HepG2 (cell line): ENCODE measurements at regions not wholly inside any gene's neighbourhood (a gene's known extent, or its start where the extent isn't known, plus 50 kb on each side); places are given as distances from the start of the nearest gene placed in this dataset.

ENCODE experiments used
- ATAC-seq: fragments of 200-7000 bp; cut with Tn5 transposase; 3 replicates; pipeline ENCODE4 v1.9.1; 2020; ENCODE audit warnings: mild to moderate bottlenecking, moderate library complexity
- BruUV-seq: library from RNA; stranded (reverse); fragments of 400-500 nt; replicated peaks from 2 replicates; lab custom pipeline; 2021; lab: Mats Ljungman, UMichigan
- CTCF ChIA-PET: fragments of 300-600 bp; formaldehyde crosslinking; extraction: SDS; loops from one replicate; lab custom pipeline; 2021; ENCODE audit warnings: low total read pairs, inconsistent platforms, low intra/inter-chr PET ratio; lab: Yijun Ruan, JAX
- POLR2A ChIA-PET: fragments of 350-600 bp; sonication (Branson Sonifier 250); formaldehyde crosslinking; loops from one replicate; lab custom pipeline; 2020; ENCODE audit warnings: antibody characterized with exemption, inconsistent platforms; lab: Yijun Ruan, JAX
- DNase-seq: peaks from one replicate; pipeline ENCODE4 v3.0.0-alpha.2; 2015; ENCODE audit warnings: low spot score
- FAIRE-seq: peaks from 3 replicates; lab custom pipeline; 2011; peaks lifted over from hg19 to GRCh38; lab: Jason Lieb, UNC
- H2AFZ ChIP-seq: one replicate; pipeline ENCODE4 v1.6.1; 2011; ENCODE audit warnings: low read length, inconsistent platforms
- H3K27ac ChIP-seq: fragments of 300-600 bp; 3 replicates; pipeline ENCODE4 v1.8.0; 2011; ENCODE audit warnings: mixed run types, mild to moderate bottlenecking, mixed read lengths, low read length, inconsistent platforms; ENCODE audit not compliant: insufficient read depth; ENCODE audit errors: extremely low read length
- H3K27me3 ChIP-seq, 2 experiments: fragments of 200-600 bp in 1 of 2; 2 replicates in 1 of 2; 3 replicates in 1 of 2; pipeline versions ENCODE4 v1.6.0 to v1.8.0; 2011; ENCODE audit warnings: low read length in 2 of 2, mild to moderate bottlenecking in 2 of 2, moderate library complexity in 2 of 2, inconsistent platforms in 1 of 2; ENCODE audit not compliant: insufficient read depth in 2 of 2, control insufficient read depth in 1 of 2
- H3K36me3 ChIP-seq, 2 experiments: fragments of 200-600 bp in 1 of 2; replicated peaks in 1 of 2; 2 replicates in 1 of 2; 3 replicates in 1 of 2; pipeline versions ENCODE4 v1.5.1 to v1.8.0; 2011; ENCODE audit warnings: low read length in 2 of 2, inconsistent platforms in 1 of 2; ENCODE audit not compliant: insufficient read depth in 2 of 2, control insufficient read depth in 1 of 2
- H3K4me1 ChIP-seq: 2 replicates; pipeline ENCODE4 v1.5.1; 2012; ENCODE audit warnings: low read length, inconsistent platforms; ENCODE audit not compliant: insufficient read depth
- H3K4me2 ChIP-seq: 2 replicates; pipeline ENCODE4 v1.6.0; 2011; ENCODE audit warnings: low read depth, low read length, inconsistent platforms
- H3K4me3 ChIP-seq, 3 experiments: fragments of 200-600 bp in 1 of 3; sonication (generic), shearing (Covaris generic) in 1 of 3; replicated peaks in 1 of 3; 2 replicates each; pipeline ENCODE4 v1.5.1; 2011 to 2016; ENCODE audit warnings: low read length in 3 of 3, inconsistent platforms in 2 of 3, low read depth in 2 of 3, mild to moderate bottlenecking in 2 of 3, control low read depth in 1 of 3, mixed read lengths in 1 of 3; ENCODE audit not compliant: insufficient read depth in 1 of 3
- H3K79me2 ChIP-seq: one replicate; pipeline ENCODE4 v1.6.1; 2011; ENCODE audit warnings: low read length, inconsistent platforms; ENCODE audit not compliant: insufficient read depth
- H3K9ac ChIP-seq: 2 replicates; pipeline ENCODE4 v1.6.0; 2011; ENCODE audit warnings: mild to moderate bottlenecking, low read depth, low read length, inconsistent platforms; ENCODE audit not compliant: insufficient read depth
- H3K9me3 ChIP-seq: 2 replicates; pipeline ENCODE4 v1.5.1; 2012; ENCODE audit warnings: mild to moderate bottlenecking, low read length
- H4K20me1 ChIP-seq: 2 replicates; pipeline ENCODE4 v1.6.0; 2011; ENCODE audit warnings: inconsistent platforms, mild to moderate bottlenecking, low read length, moderate library complexity; ENCODE audit not compliant: insufficient read depth
- MBD4 ChIP-seq: IDR thresholded peaks from 2 replicates; pipeline ENCODE4 v1.6.1; 2012; ENCODE audit warnings: low read length, inconsistent platforms, borderline replicate concordance
- MIXL1 ChIP-seq: IDR thresholded peaks from 2 replicates; pipeline ENCODE4 v1.6.1; 2016
- NFATC3 ChIP-seq: sonication (generic); formaldehyde crosslinking; IDR thresholded peaks from 2 replicates; pipeline ENCODE4 v1.5.1; 2020; ENCODE audit warnings: mild to moderate bottlenecking, missing genetic modification reagents
- NFRKB ChIP-seq: fragments of 450-650 bp; IDR thresholded peaks from 2 replicates; pipeline ENCODE4 v1.6.1; 2017
- PAF1 ChIP-seq: IDR thresholded peaks from 2 replicates; pipeline ENCODE4 v1.6.1; 2016; ENCODE audit warnings: missing genetic modification reagents, missing compliant biosample characterization
- SRSF4 ChIP-seq: fragments of 200-400 bp; formaldehyde crosslinking; IDR thresholded peaks from one replicate; pipeline ENCODE4 v1.6.1; 2018; ENCODE audit warnings: mild to moderate bottlenecking, low read depth, low read length, moderate library complexity; ENCODE audit not compliant: poor library complexity, severe bottlenecking
- TBP ChIP-seq: sonication (generic); formaldehyde crosslinking; IDR thresholded peaks from 2 replicates; pipeline ENCODE4 v1.5.0; 2020; ENCODE audit warnings: missing genetic modification reagents
- TBX2 ChIP-seq: sonication (generic); formaldehyde crosslinking; IDR thresholded peaks from 2 replicates; pipeline ENCODE4 v1.5.0; 2020; ENCODE audit warnings: missing genetic modification reagents, mild to moderate bottlenecking, borderline replicate concordance
- ZNF136 ChIP-seq: sonication (generic); formaldehyde crosslinking; IDR thresholded peaks from 2 replicates; pipeline ENCODE4 v1.8.1; 2022; ENCODE audit warnings: low read depth, mild to moderate bottlenecking, moderate library complexity, missing genetic modification reagents
- ZNF431 ChIP-seq: sonication (generic); formaldehyde crosslinking; IDR thresholded peaks from 2 replicates; pipeline ENCODE4 v1.9.0; 2022; ENCODE audit warnings: missing genetic modification reagents, low read depth, mild to moderate bottlenecking, borderline replicate concordance
- ZNF549 ChIP-seq: sonication (generic); formaldehyde crosslinking; IDR thresholded peaks from 2 replicates; pipeline ENCODE4 v1.5.0; 2020; ENCODE audit warnings: missing genetic modification reagents
- WGBS: methylation state at CpG from one replicate; pipeline ENCODE4 v1.1.6; 2017; ENCODE audit warnings: low lambda C conversion rate; 5-methylcytosine and 5-hydroxymethylcytosine counted together
- in situ Hi-C: cut with HindIII; loops from 2 replicates; pipeline ENCODE4 v1.10.0; 2017; ENCODE audit warnings: low pct_unique_long_range_greater_than_20kb; ENCODE audit not compliant: extremely low pct_ligation_motif_present
- intact Hi-C: fragments of 100-400 bp; cut with micrococcal nuclease; formaldehyde crosslinking; loops from one replicate; pipeline ENCODE4 v1.10.0; 2022; ENCODE audit not compliant: unreplicated experiment
- TF ChIP-seq, protein P1 (sequence below): sonication (generic); formaldehyde crosslinking; IDR thresholded peaks from 2 replicates; pipeline ENCODE4 v1.4.0; 2020; ENCODE audit warnings: missing genetic modification reagents, borderline replicate concordance
- TF ChIP-seq, protein P2 (sequence below): sonication (generic); formaldehyde crosslinking; IDR thresholded peaks from 2 replicates; pipeline ENCODE4 v1.4.0; 2020; ENCODE audit warnings: missing genetic modification reagents
- TF ChIP-seq, protein P3 (sequence below): sonication (generic); formaldehyde crosslinking; conservative IDR thresholded peaks from 2 replicates; pipeline ENCODE4 v1.4.0; 2020; ENCODE audit warnings: missing genetic modification reagents

DNA sequence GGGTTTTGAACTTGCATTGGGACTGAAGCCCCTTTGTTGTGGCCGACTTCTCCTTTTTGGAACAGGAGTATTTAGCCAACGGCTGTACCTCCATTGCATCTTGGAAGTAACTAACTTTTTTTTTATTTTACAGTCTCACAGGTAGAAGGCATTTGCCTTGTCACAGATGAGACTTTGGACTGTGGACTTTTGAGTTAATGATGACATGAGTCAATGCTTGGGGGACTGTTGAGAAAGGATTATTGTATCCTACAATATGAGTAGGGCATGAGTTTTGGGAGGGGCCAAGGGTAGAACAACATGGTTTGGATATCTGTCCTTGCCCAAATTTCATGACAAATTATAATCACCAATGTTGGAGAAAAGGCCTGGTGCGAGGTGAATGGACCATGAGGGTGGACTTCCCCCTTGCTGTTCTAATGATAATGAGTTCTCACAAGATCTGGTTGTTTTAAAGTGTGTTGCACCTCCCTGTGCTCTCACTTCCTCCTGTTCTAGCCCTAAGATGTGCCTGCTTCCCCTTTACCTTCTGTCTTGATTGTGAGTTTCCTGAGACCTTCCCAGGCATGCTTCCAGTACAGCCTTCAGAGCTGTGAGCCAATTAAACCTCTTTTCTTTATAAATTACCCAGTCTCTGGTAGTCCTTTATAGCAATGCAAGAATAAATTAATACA, 1269.4 kb upstream of the CHAC2 start:
- Histone ChIP-seq H3K4me3 (no peak overlapping the region), H3K9me3 (peaks cover 84% of the 10 kb centered on the region), H3K4me2 (no peak overlapping the region), H3K27me3 (no peaks in the 10 kb centered on the region), H3K36me3 (no peaks in the 10 kb centered on the region), H2AFZ (no peak overlapping the region), H3K9ac (no peak overlapping the region), H3K79me2 (no peaks in the 10 kb centered on the region), H3K4me1 (no peaks in the 10 kb centered on the region), H3K27ac (no peak overlapping the region), H4K20me1 (no peaks in the 10 kb centered on the region)
- BruUV-seq: no TSS peak
- POLR2A ChIA-PET: no interaction called here
- ATAC-seq: no peak
- 3% methylated on average over 3 of the region's 3 CpGs for WGBS
- intact Hi-C loops: no loop called here
- DNase-seq: no peak
- in situ Hi-C loops: no loop called here
- no peak for FAIRE-seq
- CTCF ChIA-PET: no interaction called here
- TF ChIP-seq TBX2 (CRISPR knock-in tag) (no peak), ZNF549 (CRISPR knock-in tag) (no peak), ZNF136 (no peak), SRSF4 (no peak), TBP (no peak), MBD4 (no peak), NFATC3 (no peak), ZNF431 (CRISPR knock-in tag) (no peak), MIXL1 (CRISPR knock-in tag) (no peak), PAF1 (CRISPR knock-in tag) (no peak), NFRKB (no peak)
- TF ChIP-seq, protein P1, sequence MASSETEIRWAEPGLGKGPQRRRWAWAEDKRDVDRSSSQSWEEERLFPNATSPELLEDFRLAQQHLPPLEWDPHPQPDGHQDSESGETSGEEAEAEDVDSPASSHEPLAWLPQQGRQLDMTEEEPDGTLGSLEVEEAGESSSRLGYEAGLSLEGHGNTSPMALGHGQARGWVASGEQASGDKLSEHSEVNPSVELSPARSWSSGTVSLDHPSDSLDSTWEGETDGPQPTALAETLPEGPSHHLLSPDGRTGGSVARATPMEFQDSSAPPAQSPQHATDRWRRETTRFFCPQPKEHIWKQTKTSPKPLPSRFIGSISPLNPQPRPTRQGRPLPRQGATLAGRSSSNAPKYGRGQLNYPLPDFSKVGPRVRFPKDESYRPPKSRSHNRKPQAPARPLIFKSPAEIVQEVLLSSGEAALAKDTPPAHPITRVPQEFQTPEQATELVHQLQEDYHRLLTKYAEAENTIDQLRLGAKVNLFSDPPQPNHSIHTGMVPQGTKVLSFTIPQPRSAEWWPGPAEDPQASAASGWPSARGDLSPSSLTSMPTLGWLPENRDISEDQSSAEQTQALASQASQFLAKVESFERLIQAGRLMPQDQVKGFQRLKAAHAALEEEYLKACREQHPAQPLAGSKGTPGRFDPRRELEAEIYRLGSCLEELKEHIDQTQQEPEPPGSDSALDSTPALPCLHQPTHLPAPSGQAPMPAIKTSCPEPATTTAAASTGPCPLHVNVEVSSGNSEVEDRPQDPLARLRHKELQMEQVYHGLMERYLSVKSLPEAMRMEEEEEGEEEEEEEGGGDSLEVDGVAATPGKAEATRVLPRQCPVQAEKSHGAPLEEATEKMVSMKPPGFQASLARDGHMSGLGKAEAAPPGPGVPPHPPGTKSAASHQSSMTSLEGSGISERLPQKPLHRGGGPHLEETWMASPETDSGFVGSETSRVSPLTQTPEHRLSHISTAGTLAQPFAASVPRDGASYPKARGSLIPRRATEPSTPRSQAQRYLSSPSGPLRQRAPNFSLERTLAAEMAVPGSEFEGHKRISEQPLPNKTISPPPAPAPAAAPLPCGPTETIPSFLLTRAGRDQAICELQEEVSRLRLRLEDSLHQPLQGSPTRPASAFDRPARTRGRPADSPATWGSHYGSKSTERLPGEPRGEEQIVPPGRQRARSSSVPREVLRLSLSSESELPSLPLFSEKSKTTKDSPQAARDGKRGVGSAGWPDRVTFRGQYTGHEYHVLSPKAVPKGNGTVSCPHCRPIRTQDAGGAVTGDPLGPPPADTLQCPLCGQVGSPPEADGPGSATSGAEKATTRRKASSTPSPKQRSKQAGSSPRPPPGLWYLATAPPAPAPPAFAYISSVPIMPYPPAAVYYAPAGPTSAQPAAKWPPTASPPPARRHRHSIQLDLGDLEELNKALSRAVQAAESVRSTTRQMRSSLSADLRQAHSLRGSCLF (CRISPR knock-in tag): no peak
- TF ChIP-seq, protein P2, sequence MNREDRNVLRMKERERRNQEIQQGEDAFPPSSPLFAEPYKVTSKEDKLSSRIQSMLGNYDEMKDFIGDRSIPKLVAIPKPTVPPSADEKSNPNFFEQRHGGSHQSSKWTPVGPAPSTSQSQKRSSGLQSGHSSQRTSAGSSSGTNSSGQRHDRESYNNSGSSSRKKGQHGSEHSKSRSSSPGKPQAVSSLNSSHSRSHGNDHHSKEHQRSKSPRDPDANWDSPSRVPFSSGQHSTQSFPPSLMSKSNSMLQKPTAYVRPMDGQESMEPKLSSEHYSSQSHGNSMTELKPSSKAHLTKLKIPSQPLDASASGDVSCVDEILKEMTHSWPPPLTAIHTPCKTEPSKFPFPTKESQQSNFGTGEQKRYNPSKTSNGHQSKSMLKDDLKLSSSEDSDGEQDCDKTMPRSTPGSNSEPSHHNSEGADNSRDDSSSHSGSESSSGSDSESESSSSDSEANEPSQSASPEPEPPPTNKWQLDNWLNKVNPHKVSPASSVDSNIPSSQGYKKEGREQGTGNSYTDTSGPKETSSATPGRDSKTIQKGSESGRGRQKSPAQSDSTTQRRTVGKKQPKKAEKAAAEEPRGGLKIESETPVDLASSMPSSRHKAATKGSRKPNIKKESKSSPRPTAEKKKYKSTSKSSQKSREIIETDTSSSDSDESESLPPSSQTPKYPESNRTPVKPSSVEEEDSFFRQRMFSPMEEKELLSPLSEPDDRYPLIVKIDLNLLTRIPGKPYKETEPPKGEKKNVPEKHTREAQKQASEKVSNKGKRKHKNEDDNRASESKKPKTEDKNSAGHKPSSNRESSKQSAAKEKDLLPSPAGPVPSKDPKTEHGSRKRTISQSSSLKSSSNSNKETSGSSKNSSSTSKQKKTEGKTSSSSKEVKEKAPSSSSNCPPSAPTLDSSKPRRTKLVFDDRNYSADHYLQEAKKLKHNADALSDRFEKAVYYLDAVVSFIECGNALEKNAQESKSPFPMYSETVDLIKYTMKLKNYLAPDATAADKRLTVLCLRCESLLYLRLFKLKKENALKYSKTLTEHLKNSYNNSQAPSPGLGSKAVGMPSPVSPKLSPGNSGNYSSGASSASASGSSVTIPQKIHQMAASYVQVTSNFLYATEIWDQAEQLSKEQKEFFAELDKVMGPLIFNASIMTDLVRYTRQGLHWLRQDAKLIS (CRISPR knock-in tag): no peak
- TF ChIP-seq, protein P3, sequence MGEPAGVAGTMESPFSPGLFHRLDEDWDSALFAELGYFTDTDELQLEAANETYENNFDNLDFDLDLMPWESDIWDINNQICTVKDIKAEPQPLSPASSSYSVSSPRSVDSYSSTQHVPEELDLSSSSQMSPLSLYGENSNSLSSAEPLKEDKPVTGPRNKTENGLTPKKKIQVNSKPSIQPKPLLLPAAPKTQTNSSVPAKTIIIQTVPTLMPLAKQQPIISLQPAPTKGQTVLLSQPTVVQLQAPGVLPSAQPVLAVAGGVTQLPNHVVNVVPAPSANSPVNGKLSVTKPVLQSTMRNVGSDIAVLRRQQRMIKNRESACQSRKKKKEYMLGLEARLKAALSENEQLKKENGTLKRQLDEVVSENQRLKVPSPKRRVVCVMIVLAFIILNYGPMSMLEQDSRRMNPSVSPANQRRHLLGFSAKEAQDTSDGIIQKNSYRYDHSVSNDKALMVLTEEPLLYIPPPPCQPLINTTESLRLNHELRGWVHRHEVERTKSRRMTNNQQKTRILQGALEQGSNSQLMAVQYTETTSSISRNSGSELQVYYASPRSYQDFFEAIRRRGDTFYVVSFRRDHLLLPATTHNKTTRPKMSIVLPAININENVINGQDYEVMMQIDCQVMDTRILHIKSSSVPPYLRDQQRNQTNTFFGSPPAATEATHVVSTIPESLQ (CRISPR knock-in tag): no peak
